GM19468 (cell line): ENCODE measurements at regions not wholly inside any gene's neighbourhood (a gene's known extent, or its start where the extent isn't known, plus 50 kb on each side); places are given as distances from the start of the nearest gene placed in this dataset.

Source experiments
- ATAC-seq: cut with Tn5 transposase; IDR thresholded peaks from one replicate; pipeline ENCODE4 v1.9.1; 2021; ENCODE audit warnings: mild to moderate bottlenecking, moderate library complexity, moderate number of reproducible peaks; ENCODE audit not compliant: unreplicated experiment; ENCODE audit errors: extremely low read depth

DNA sequence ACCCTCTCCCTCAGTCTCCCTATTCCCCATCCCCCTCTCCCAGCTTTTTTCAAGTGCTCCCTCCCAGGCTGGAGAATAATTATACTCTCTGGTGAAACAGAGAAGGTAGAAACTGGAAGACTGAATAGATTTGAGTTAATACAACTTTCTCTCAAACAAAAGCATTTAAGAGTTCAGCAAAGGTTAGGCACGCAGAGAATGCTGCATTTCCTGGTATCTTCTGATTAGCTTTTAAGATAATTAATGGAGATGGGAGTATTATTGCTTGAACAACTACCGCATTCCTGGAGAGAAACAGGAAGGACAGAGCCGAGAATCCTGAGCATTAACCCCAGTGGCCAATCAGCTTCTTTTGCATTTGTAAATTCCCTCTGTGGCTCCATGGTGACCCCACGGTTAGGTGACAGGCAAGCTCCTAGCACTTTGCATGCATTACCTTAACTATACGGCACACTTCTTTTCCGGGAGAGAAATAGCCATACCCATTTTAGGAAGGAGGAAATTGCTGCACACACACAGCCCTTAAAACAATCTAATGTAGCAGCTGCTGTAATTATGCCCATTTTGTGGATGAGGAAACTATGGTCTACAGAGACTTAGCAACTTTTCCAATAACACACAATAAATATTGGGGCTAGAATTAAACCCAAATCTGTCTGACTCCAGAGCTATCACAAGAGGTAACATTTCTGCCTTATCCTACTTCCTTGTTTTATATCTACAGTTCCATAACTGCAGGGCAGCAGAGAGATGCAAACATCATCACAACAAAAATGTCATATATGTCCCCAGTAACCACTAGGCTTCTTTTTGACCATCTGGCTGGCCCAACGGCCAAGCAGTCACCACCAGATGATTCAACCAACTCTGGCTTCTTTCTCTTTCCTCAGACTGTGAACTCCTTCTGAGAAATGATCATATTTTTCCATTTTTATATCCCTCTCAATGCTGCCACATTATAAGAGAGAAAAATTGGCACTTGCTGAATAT is 169.9 kb downstream of the CD24 start:
- ATAC-seq = no peak

DNA sequence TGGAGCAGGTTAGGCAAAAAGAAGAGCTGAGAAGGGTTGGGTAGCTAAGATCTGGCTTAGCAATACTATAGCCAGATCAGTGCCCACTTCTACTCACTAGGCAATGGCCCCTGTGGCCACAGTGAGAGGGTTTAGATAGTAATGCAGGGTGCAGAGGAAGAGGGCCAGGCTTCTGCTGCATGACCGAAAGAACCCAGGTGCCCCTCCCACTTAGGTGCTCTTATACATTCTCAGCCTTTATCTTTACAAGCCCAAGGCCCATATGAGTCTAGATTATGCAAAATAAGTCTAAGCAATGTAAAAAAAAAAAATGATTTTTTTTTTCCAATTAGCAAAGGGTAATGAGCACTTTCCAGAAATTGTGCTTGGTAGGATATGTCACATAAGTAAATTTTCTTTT is 171.3 kb downstream of the CD24 start:
- ATAC-seq = no peak

DNA sequence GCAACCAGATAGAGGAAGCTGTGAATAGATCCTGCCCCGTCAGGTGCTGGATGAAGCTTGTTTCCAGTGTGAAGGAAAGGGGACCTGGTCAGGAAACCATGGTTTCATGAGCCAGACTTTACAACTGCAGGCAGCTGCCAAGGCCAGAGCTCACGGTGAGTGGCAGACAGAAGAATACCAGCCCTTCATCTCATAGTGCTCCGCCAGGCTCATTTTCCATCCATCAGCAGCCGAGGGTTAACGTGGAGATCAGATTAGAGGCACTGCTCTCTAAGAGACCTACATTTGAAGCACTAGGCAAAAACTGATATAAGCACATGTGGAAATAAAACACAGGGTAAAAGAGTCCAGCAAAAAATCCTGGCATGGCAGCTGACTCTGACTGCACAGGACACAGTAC is 172.4 kb downstream of the CD24 start:
- no peak for ATAC-seq

DNA sequence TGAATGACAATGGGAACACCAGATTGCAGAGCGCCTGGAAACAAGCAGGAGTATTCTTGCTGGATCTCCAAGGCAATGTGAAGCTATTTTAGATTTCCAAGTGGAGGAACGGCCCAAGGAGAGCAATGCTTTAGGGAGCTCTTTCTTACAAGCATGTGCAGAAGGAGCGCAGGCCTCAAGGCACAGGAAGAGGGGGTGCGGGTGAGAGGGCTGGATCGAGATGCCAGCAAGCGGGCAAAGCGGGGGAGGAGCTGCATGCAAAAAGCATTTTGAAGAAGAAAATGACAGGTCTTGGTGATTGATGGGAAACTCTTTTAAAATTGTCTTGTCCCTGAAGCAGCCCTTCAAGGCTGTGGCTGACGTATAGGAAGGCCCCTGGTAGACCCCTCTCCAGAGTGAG is 171.9 kb downstream of the QRSL1 start:
- ATAC-seq = no peak

DNA sequence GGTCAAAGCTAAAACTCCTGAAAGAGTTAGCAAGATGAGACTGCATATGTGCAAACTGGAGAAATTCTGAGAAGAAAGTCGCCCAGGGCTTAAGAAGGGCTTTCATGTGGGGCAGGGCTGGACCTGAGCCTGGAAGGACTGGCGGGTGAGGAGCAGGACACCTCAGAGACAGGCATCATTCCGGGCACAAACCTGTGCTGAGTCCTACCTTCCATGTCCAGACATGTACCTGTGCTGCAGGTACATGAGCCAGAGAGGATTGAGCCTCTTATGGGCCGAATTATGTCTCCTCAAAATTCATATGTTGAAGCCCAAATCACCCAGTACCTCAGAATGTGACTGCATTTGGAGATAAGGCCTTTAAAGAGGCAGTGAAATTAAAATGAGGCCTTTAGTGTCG is 171.0 kb downstream of the QRSL1 start:
- ATAC-seq = no peak

DNA sequence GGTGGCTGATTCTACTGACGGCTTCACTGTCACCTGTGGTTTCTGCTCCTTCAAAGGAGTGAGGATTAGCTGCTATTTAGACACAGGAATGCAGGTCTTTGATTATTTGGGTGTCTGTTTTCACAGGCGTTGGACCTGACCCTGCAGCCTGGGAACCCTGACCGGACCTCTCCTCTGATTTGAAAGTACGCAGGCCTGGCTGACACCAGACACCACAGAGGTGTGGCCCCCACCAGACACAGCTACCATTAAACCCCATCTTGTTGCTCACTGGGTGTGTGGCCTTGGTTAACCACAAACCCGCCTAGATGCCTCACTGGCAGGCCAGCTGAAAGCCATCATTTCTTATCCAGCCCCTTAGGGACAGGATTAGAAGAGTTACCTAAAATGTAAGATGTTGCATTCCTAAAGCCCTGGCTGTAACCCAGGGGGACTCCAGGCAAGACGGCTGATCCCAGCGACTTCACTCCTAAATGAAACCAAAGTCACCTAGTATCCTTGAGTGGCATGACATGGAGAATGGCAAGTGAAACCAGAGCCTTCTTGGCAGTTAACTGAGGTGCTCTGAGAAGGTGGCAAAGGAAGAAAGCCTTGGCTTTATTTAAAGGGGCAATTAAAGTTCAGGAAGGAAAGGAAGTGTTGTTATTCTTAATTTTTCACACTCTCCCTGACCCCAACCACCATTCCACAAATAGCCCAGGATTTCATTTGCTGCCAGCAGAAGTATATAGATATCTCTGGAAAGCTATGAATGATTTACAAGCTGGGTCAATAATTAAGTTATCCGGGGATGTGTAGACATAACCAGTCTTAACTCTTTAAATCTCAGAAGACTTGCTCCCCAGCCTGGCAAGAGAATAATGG is 169.9 kb downstream of the QRSL1 start:
- peak; percentile 56 for ATAC-seq

DNA sequence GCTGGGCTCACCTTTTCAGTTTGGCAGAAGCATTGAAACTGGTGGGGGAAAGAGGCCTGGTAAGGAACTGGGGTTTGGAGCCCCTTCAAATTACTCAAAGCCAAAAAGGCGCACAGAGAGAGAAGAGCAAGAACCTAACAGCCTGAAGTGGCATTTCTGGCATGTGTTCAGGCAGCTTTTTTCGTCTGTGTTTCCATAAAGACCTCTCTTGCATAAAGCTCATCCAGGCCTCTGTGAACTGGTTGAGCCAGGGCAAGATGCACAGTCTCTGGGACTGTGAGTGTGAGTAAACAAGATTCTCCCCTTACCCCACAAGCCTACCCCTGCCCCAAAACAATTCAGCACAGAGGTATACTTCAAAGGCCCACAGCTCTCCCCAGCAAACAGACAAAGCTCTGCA is 167.8 kb downstream of the QRSL1 start:
- no peak for ATAC-seq

DNA sequence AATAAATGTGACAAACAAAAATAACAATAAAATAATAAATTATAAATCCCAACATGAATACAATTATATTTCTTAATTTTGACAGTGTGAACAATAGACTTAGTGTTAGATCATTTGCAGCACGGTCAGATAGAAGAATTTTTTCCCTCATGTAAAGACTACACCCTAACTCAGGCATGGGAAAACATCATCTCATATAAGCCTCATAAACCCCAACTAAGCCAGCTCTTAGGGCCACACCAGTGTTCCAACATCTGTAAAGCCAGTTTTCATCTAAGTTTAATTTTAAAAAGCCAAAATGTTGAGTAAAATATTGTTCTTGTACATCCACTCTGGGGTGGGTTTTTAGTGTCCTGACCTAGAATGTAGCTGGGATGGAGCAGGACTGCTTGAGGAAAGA is 167.4 kb downstream of the QRSL1 start:
- ATAC-seq = no peak

DNA sequence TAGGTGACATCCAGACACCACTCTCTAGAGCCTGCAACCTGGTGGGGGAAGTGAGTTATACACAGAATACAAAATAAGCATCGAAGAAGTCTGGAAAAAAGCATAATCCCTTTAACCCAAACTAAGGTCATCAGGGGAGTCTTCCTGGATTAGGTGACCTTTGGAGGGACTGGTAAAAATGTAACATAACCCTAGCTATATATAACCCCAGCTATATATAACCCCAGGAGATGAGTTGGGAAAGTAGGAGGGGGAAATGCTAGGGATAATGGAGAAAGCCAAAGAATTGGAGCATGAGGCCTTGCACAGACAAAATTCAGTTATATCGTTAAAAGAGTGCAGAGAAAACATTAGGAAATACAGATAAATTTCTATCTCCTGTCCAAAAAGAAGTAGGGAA is 164.8 kb downstream of the QRSL1 start:
- ATAC-seq = no peak

DNA sequence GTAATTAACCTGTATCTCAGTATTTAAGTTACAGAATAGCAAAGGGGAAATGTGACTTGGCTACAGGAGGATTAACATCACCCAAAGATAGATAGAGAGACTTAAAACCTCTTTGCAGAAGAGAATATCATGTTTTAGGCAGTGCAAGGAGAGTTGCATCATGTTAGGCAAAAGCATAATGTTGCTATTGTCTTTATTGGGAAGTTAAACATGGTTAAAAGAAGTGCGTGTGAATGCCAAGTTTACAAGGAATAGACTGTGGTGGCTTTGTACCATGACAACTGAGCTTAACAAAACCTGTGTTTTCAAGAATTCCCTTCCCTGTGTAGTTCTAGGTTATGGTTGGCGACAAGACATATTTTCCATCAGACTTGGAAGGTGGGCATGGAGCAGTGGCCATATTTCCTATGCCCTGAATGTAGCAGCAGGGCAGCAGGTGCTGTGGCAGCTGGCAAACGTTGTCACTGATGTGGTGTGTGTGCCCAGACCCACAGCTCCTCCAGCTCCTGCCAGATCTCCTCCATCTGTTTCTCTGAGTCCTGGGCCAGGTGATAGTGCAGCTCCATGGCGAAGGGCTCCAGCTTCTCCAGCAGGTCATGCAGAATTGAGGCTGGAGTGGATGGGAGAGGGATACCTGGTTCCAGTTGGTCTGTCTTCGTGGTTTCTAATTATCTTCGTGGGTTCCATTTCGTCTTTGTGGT is 163.3 kb downstream of the QRSL1 start:
- ATAC-seq = no peak

DNA sequence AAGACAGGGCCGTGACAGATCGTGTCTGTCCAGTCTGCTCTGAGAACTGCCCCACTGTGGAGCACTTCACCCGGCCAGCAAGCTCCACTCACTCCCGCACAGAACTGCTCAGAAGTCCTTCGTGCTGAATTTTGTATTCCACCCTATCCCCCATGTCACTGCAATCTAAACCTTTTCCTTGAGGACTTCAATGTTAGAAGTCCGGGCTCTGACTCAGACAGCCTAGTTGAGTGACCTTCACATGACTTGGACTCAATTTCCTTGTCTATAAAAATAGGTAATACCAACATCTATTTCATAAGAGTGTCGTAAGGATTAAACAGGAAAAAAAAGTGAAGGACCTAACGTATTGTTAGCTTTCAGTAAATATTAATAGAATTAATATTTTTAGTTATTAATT is 161.6 kb downstream of the QRSL1 start:
- ATAC-seq = no peak

DNA sequence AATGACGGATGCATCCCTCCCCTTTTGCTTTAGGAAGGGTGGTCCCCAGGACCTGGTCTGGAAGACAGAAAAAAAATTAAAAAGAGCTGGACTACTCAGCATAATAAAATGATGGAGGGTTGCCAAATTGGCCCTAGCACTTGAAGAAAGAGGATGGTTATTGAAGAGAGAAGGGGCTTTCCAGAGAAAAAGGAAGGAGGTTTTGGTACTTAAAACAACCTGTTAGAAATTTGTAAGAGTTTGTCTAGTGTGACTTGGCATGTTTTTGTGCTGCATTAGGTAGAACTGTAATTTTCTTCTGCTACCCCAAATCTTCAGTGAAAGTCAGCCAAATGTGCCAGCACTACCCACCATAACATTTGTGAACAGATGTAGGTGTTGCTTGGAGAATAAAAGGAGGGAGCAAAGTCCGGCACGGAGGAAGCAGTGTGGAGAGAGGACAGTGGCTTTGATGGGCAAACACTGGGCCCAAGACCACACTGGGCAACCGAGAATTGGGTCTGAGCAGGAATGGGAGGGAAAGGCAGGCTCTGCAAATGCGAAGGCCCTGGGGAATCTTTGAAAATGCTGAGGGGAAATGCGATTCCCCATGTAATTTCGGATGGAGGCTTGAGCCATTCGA is 160.9 kb downstream of the QRSL1 start:
- no peak for ATAC-seq

DNA sequence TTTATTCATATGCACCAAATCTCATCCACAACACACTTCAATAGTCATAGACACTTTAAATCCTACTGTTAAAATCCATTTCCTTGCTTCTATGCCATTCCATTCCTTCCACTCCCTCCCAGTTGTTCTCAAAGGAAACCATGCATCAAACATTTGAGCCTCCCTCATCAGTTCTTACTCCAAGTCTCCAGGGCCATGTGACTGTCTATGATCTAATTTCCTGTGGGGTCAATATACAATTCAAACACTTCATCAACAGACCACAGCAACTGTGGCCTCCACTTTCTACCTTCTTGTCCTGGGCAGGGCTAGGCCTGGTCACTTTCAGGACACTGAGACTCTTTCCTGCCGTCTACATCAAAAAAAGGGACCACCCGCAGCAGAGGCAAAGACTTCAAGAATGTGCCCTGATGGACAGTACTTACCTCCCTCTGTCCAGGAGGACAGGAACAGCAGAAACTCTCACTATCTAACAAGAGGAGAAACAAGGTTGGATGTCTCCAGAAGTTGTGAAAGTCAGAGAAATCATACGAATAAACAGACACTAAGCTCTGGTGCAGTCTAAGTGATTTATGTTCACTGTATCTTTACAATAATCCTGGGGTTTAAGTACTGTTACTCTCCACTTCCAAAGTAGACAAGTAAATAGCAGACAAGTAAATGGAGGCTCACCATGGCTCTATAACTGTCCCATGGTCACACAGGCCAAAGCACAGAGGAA is 160.2 kb downstream of the QRSL1 start:
- ATAC-seq = no peak

DNA sequence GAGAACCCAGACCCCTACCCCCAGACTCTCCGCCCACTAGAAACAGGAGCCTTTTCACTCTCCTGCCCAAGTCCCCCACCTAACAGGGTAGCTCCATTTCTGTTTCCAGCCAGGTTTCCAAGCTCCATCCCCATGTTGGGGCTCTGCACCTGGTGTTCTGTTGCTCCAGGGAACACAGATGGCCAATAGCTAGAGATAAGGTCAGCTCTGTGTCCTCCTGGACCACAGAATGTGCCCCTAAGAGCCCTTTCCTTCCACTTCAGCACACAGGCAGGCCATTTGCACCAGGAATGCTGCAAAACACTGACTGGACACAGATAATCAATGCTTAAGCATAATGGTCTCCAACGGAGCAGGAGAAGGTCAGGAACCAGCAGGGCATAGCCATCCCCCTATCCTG is 159.4 kb downstream of the QRSL1 start:
- ATAC-seq = no peak

DNA sequence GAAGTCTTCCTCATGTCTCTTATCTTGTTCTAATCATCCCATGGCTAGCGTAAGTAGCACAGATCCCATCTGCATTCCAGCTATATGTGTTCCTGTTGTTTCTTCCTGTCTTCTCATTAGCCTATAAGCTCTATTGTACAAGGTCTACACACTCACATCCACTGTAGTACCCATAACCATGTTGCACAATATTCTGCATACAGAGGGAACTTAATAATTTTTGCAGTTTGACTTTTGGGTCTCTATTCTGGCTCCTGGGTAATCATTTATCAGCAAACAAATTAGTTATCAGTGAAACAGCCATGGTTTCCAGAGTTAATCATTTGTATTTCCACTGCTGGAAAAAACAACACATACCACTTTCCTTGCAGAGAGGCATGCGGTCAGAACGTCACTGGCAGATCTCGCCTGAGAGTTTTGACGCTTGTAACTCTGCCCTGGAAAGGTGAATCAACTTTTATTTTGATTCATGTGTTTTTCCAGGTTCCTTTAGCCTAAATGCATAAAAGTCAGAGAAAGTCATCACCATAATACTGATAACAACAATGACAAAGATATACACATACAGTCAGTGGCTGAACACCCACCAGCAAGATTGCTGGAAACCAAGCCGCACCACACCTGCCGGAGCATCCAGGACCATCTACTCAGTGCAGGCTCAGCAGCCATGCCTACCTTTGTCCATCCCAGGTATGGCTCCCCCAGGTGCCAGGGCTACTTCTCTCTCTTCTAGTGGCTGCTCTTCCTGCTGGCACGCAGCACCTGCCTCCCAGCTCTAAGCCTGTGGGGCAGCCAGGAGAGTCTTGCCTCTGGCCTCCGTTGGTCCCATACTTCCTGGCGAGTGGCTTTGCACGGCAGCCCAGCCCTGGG is 158.2 kb downstream of the QRSL1 start:
- no peak for ATAC-seq

DNA sequence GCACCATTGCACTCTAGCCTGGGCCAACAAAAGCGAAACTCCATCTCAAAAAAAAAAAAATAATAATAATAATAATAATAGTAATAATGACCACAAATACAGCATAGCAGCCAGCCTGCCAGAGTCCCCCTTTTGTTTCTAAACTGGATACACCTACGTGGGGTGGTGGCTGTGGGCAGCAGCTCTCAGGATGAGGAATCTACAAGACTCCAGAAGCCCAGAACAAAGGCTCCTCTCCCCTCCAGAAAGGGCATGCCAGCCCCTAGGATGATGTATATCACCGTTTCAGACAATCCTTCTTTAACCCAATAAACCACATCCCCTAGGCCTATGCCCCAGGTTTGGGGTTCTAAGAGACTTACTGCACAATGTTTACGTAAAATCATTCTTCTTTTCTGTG is 155.9 kb downstream of the QRSL1 start:
- ATAC-seq = no peak

DNA sequence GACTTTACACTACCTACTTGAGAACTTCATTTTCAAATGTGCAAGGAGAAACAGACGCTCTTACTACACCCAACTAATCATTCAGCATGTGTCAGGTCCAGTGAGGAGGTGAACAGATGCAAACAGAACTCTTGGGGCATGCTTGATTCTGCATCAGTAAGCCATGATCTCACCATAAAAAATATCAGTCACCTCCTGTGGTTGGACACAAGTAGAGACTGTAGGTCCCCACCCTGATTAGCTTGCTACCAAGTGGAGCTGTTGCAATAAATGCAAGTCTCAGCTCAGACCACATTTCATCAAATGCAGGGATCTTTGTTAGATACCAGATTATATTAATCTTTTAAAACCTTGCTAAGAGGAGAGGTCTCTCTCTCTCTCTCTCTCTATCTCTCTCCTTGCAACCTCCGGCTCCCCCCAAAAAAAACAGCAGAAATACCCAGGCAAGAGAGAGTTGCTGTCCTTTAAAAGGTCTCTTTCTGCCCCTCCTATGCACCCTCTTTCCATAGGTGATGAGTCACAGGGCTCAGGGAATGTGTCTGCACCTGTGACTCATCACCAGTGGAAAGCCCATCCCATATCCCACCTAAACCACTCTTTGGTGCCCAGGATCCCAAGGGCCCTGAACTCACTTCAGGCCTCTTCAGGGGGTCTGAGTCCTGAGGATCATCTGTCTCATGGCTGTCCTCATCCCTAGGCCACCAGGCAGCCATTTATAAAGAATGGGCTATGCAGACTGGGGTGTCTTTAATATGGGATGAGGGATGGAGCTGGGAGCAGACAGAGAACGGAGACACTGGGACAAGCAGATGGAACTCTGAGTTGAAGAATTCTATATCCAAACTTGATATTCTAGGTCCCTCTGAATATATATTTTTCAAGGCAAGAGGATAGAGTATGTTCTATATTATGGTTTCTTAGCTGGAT is 154.5 kb downstream of the QRSL1 start:
- no peak for ATAC-seq
